Left kidney (tissue), 1 donor: ENCODE measurements at regions not wholly inside any gene's neighbourhood (a gene's known extent, or its start where the extent isn't known, plus 50 kb on each side); places are given as distances from the start of the nearest gene placed in this dataset.

Source experiments
- DNase-seq: peaks from one replicate; pipeline ENCODE4 v3.0.0-alpha.2; 2013

DNA sequence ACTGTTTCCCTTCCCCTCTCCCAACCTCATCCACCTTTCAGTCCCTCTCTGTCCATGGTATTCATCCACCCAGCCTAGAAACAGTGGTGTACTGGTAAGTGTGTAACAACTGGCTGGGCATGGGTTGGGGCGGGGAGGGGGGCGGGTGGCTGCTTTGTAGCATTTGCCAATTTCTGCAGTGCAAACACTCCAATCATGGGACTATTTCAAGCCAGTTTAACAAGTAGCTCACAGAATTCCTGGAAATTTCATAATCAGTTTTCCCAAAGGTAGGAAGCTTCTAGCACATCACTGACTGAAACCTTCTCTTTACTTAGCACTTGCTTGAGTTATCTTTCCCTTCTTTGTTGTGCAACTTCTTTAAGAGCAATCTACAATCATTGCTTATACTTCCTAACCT lies 100.8 kb upstream of the WASF3 start:
- DNase-seq: no peak

DNA sequence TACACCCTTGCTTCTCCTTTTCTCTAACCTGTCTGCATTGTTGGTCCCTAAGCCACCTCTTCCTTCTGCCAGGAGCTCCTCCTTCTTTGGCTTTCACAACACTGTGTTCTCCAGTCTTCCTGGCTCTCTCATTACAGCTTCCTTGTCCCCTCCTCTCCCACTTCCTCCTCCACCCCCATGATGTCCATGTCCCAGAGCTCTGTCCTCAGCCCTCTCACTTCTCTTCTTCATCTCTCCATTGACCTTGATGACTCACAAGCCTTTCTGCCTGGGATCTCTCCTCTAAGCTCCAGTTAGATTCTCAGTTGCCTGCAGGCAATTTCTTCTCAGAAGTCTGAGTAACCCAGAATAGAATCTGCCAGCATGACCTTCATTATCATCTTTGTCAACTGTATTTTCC lies 100.3 kb upstream of the WASF3 start:
- DNase-seq: no peak

DNA sequence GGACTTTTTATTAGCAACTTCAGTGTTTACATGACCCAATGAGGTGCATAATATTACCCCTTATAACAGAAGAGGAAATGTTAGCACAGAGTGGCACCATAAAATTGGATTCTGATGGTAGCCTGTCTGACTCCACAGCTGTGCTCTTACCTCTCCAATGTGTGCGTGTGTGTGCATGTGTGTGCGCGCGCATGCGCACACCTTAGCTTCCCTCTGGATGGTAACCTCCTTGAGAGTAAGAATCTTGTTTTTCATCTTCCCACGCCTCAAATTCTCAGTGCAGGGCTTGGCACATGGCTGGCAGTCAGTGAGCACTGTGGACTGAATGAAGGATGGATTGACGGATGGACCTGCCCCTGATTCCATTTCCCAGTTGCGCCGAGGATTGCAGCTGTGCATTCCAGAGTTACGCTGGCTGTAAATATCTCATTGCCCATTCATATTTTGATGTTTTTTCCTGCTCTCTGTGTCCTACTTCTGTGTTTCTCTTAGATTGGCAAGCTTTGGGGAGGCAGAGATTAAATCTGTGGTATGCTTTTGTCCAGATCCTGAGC lies 99.2 kb upstream of the WASF3 start:
- no peak for DNase-seq

DNA sequence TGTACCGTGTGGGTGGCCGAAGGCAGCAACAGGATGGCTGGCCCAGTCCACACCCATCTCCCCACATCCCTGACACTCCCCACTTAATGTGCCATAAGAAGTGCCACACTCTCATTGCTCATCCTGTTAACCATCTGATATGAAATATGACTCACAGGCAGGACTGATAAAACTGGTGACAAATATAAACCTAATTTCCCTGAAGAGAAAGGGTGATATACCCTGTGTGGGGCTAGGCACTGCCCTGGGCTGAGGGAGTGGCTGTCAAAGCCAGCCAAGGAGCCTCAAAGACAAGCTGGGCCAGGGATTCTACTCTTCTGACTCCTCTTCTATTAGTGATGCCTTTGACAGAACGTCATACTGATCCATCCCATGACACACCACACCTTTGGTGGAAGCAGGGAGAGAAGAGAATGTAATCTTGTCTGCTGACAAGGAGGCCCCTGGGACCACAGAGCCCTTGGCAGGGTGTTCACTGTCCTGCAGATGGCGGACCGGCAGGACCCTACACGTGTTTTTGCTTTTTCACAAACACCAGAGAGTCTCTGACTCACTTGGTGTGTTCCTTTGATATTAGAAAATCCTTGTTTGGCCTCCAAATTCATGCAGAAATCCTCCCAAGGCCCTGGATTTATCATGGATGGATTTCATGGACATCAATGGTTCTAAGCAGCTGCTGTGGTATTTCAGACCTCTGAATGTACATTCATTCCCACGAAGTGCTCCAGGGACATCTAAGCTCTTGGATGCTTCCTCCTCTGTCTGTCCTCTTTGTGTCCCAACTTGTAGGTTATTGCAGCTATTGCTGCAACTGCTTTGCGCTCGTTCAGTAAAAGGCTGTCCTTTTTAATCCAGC lies 98.0 kb upstream of the WASF3 start:
- DNase-seq: no peak

DNA sequence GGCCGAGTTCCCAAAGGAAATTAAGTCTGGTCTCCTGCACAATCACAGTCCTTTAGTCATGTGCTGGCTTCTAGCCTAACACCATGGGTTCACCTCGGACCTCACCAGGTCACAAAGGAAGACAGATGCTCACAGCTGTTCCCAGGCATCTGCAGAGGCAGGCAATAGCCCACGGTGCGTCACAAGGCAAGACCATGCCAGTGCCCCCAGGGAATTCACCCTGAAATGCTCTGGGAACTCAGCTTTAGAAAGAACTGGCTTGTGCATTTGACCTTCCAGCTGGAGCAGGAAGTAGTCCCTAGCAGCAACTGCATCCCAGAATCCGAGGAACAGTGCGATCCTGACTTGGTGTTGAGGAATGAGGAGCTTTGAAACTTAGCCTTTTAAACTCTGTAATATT lies 96.8 kb upstream of the WASF3 start:
- DNase-seq: no peak

DNA sequence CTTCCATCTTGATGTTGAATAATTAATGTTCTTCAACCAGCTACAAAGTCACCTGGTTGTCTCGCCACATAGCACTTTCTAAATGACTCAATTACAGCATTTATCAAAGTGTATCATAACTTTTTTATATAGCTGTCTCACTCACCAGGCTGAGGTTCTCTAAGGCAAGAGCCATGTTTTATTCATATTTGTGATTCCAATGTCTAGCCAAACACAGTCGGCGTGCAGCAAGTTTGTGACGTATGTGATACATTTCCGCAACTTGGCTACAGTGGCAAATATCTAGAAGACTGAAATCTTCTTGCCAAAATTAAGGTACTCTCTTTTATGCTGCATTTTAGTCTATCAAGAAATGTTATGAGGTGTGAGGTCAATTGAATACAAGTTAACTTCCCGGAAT lies 94.2 kb upstream of the WASF3 start:
- no peak for DNase-seq

DNA sequence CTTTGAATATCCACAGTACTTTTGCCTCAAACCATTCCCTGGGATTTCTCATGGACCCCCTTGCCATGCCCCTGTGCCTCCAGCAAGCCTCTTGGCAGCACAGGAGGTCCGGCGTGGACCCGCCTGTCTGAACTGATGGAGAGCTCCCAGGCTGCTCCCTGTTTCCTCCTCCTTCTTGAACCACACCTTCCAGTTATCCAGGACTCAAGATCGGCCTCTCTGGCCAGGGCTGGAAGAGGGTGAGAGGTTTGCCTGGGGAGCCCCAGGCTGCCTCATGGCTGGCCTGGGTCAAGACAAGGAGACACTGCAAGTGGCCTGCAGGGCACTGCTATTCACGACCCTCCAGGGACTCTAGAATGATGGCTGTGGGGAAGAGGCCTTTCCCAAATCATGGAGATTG lies 93.6 kb upstream of the WASF3 start:
- DNase-seq: no peak

DNA sequence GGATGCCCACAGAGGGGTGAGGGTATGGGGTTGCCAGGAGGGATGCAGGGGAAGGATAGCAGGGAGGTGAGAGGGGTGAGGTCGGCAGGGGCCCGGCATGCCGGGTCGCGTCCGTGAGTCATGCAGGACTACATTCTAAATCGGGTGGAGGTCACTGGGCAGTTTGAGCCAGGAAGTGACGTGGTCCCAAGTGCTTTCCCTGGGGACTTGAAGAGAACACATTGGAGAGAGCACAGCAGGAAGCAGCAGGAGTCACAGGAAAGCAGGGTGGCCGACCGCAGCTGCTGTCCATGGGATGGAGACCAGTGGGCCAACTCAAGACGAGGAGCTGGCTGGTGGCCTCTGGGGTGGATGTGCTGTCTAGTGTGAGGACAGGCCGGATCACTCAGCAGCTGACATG lies 92.0 kb upstream of the WASF3 start:
- DNase-seq: no peak

DNA sequence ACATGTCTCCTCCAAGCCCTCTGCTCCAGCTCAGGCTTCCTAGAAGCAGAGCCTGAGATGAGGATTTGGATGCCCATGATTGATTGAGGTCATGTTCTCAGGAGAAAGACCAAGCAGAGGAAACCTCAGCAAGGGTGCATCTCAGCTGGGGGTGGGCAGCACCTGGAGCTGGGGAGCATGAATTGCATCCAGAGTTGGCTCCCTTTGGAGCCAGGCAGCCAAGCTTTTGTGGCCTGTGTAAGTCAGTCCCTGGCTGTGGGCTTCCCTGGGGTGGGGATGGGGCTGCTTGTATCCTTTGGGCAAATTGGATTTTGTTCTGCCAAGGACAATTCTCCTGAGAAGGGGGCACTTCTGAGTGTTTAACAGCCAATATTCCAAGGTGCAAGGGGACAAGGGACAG lies 91.5 kb upstream of the WASF3 start:
- no peak for DNase-seq

DNA sequence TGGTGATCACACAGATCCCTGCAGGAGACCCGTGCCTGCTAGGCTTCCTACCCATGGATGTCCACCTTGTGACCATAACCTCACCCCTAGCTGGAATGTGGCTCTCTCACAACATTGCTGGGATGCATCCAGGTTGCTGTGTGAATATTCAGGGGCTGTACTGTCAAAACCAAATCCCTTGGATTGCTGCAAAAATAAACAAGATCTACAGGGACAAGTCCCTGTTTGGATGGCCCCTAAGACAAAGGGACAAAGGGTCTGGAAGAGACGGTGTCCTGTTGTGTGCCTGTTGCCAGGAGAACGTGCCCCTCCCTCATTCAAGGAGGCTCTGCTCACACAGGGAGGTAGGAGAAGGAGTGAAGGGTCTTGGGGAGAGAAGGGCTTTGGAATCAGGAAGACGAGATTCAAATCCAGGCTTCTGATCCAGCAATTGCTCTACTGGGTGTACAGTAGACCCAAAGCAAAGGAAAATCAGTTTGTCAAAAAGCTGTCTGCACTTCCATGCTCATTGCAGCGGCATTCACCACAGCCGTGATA lies 89.2 kb upstream of the WASF3 start:
- DNase-seq: no peak

DNA sequence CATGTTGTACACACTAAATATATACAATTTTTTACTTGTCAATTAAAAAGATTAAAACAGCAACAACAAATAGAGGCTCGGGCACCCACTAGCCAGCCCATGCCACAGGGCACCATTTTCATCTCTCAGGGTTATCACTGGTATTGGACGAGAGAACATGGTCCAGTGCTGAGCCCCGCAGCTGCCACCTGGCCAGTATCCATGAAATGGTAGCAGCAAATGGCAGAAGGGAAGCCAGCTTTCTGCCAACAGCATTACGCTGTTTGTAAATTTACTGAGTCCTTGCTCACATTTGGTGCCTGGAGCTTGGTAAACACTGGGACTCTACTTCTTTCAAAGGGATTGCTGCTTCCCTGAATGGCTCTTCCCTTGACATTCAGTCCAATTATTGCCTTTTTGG lies 87.9 kb upstream of the WASF3 start:
- DNase-seq: no peak

DNA sequence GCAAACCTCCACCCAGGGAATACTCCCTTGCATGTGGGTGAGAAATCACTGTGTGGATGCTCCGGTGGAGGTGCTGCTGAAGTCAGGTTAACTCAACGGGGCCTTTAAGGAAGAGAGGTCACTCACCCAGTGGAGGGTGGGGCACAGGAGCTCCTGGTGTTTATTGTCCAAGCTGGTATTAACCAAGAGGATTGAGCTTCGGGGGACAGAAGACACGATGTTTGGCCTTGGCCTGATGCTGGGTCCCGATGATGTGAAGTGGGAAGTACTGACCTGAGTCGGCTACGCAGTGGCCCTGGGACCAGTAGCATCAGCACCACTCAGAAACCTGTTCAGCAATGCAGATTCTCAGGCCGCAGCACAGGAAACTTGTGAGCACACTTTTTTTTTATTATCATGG lies 85.7 kb upstream of the WASF3 start:
- no peak for DNase-seq

DNA sequence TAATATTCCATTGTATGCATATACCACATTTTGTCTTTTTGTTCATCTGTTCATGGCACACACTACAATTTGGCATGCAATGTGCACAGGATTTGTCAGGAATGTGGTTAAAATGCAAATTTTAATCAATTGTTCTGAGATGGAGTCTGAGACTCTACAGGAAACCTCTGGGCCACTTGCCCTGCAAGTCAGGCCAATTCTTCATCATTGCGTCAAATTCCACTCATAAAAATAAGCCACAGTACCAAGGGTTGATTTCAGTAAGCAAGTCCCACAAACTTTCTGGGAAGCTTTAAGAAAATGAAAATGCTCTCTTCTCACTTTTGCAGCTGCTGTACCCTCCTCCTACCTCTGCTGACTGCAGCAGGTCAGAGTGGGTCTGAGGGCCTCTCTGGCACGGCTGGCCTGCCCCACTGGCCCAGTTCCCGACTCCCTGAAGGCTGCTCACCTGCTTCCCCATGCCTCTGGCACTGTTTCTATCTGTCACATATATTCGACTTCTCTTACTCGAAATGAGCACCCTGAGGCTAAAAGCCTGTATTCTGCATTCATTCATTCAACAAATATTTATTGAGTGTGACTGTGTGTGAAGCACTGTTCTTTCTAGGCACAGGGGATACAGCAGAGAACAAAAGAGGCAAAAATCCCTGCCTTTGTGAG lies 83.8 kb upstream of the WASF3 start:
- DNase-seq: no peak

DNA sequence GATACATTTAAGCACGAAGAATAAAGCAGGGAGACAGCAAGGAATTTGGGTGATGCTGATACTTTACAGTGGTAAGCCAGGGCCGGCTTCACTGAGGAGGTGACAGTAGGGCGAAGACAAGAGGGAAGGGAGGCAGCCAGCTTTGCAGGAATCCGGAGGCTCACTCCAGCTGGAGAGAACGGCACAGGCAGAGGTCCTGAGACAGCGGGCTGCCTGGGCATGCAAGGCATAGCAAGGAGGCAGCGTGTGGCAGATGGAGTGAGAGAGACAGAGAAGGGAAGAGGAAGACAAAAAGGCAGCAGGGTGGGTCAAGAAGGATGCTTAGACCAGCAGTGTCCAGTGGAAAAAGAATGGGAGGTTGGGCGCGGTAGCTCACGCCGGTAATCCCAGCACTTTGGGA lies 83.2 kb upstream of the WASF3 start:
- no peak for DNase-seq

DNA sequence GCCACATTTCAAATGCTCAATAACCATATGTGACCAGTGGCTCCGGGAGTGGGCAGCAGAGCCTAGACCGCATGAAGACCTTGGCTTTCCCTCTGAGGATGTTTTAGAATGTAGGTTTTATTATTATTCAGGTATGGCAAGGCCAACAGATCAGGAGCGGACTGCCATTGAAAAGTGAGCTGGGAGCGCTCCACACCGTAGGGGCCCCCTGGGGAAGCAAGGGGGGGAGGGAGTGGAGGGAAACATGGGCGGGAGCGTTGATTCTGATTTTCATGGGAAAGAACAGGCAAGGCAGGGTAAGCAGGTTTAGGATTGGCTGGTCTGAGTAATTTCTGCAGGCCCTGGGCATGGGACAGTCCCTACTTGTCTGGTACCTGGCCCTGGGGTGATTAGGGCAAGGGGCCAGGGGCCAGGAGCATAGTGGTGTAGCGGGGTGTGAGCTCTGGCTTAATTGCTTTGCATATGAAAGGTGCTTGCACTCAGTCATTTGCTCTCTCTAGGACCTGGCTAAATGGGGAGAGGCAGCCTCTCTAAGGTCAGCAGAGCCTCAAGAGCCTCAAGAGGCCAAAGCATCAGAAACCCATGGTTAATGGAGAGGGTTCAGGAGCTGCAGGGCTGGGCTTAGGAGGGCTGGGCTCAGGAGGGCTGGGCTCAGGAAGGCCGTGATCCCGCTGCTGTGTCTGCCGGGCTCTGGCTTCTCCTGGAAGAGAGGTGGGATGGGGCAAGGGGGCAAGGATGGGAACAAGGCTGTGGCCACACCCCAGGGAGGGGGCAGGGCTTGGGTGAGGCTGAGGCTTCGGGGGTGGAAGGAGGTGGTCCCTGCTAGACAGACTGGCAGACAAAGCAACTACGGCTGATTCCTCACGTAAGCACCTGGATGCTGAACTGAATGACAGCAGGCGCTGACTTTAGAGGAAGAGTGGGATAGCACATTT lies 82.0 kb upstream of the WASF3 start:
- DNase-seq: no peak

DNA sequence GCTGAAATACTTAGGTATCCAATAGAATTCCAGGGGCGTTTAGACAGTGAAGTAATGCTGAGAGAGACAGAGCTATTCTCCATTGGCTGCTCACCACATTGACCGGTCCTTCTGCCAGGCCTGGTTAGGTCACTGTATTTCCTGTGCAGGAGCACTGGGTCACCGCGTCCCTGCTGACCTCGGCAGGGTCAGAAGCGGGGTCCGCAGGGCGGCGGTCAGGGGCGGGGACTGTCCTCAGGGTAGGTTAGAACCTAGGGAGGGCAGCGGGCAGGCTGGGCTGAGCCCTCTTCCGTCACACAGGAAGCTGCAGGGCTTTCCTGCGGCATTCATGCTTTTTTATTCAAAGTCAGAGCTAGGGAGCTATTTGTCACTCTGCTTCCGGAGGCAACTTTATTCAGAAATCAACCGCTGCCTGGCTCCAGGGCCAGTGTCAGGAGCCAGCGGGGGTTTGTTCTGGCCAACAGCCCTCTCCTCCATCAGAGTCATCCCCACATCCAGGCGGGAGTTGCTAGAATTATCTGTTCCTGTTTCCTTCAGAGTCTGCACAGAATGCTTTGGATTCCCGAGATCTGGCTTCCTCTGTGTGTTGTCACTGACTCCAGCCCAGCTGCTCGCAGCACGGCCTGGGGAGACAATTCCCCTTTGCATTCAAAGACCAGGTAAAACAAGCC lies 81.2 kb upstream of the WASF3 start:
- no peak for DNase-seq

DNA sequence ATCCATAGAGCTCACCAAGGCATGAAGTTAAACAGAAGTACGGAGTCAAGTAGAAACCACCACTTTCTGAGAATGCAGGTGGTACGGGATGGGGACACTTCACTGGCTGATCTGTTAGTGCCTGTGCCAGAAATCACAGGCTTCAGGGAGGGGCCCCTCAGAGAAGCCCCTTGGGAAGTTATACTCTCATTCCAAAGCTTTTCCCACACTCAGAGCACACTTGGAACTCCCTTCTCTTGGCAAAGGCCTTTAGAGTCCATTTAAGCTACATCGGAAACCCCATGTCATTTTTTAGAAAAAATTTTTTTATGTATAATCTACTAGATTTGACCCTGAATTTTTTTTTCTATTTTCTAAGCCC lies 80.7 kb upstream of the WASF3 start:
- DNase-seq: no peak

DNA sequence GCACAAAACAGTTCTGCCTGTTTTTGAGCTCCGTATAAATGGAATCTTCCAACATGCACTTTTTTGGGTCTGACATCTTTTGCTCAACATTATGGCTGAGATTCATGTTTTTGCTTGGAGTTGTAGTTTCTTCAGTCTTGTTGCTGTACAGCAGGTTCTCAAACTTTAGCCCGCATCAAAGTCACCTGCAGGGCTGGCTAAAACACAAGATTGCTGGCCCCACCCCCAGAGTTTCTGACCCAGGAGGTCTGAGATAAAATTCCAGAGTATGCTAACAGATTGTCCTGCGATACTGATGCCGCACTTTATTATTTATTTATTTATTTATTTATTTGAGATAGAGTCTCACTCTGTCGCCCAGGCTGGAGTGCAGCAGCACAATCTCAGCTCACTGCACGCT lies 79.8 kb upstream of the WASF3 start:
- no peak for DNase-seq

DNA sequence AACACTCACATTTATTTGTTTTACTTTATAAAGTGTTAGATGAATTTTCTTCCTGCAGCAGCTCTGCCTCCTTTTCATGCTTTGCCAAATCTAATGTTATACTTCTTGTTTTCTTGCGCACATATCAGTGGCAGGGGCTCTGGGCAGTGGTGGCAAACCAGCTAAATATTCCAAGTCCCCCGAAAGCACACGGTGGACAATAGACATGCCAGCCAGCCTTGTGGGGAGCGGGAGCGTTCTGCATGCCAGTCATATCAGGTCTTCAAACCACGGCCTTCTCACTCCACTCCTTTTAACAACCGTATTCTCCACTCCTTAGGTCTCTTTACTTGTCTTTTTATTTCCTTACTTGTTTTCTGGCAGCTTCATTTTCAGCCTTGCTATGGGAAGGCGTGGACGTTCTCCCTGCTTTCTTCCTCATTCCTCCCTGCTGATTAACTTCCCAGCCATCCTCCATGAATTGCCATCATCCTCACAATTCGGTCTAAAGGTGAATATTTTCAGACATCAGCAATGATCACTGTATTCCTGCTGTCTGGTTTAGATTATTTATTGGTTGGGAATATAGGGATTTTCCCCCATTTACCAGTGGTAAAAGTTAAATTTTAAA lies 77.1 kb upstream of the WASF3 start:
- no peak for DNase-seq

DNA sequence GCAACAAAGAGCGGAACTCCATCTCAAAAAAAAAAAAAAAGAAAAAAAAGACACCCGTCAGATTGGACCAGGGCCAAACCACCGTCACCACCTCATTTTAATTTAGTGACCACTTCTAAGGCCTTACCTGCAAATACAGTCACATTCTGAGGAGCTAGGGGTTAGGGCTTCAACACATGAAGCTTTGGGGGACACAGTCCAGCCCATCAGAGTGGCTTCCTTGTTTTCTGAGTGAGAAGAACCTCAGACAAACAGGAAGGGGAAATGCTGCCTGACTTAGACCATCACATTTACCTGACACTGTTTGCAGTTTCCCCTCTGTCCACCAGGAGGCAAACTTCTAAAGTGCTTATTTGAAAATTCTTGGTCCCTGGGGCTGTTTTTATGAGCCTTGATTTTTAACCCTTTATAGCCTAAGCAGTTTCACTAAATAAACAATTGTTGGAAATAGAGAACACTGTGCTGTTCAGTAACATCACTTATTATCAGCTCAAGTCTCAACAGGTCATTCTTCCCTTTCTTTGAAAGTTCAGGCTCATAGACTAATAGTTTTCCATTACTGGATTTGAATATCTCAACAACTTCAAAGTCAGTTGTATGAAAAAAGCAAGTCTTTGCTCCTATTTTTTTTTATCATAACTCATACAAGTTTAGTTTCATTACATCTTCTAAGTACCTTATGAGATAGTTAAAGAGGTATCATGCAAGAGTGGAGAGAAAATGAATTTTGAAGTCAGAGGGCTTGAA lies 74.9 kb upstream of the WASF3 start:
- DNase-seq: peak; percentile 82

DNA sequence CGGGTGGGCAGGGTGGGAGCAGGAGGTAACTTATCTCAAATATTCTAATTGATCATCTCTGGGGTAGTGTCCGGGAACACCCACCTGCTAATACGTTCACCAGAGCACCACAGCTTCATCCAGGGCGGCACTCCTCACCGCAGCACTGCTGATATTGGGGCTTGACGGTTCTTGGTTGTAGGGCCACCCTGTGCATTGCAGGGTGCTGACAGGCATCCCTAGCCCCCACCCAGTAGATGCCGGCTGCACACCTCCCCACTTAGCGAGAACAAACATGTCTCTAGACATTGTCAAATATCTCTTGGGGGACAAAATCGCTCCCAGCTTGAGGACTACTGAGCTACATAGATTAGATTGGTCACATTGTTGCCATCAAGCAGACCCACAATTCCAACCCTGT lies 73.9 kb upstream of the WASF3 start:
- no peak for DNase-seq
